WTC11 (cell line): ENCODE measurements at regions not wholly inside any gene's neighbourhood (a gene's known extent, or its start where the extent isn't known, plus 50 kb on each side); places are given as distances from the start of the nearest gene placed in this dataset.

ENCODE experiments used
- ATAC-seq: fragments of 200-7000 bp; cut with Tn5 transposase; 2 replicates; pipeline ENCODE4 v1.10.0; 2021; ENCODE audit warnings: mild to moderate bottlenecking, moderate library complexity
- CTCF ChIA-PET: fragments of 300-600 bp; sonication (Branson Sonifier 250); formaldehyde crosslinking; loops from one replicate; lab custom pipeline; 2021; ENCODE audit warnings: antibody characterized with exemption; lab: Charles Lee
- POLR2A ChIA-PET: fragments of 350-600 bp; sonication (Branson Sonifier 250); formaldehyde crosslinking; loops from one replicate; lab custom pipeline; 2021; ENCODE audit warnings: antibody characterized with exemption; lab: Charles Lee
- DNase-seq: peaks from one replicate; pipeline ENCODE4 v3.0.0; 2021; ENCODE audit warnings: low spot score
- H3K27ac Mint-ChIP-seq: 2 replicates; pipeline ENCODE4 v1.8.0; 2021; ENCODE audit warnings: mixed read lengths
- H3K27me3 Mint-ChIP-seq: 2 replicates; pipeline ENCODE4 v1.8.0; 2021; ENCODE audit warnings: low read depth, mild to moderate bottlenecking, moderate library complexity, mixed read lengths
- H3K36me3 Mint-ChIP-seq: 2 replicates; pipeline ENCODE4 v1.8.0; 2021; ENCODE audit warnings: mixed read lengths
- H3K4me1 Mint-ChIP-seq: 2 replicates; pipeline ENCODE4 v1.8.0; 2022; ENCODE audit warnings: mixed read lengths
- H3K4me3 Mint-ChIP-seq: 2 replicates; pipeline ENCODE4 v1.8.0; 2021; ENCODE audit warnings: mild to moderate bottlenecking, moderate library complexity, mixed read lengths
- H3K9me3 Mint-ChIP-seq: 2 replicates; pipeline ENCODE4 v1.8.0; 2021; ENCODE audit warnings: mixed read lengths
- ATF1 ChIP-seq: sonication (generic); formaldehyde crosslinking; IDR thresholded peaks from 2 replicates; pipeline ENCODE4 v1.8.1; 2023; ENCODE audit warnings: mild to moderate bottlenecking, moderate library complexity, missing genetic modification reagents
- ESRRA ChIP-seq: sonication (generic); formaldehyde crosslinking; IDR thresholded peaks from 2 replicates; pipeline ENCODE4 v1.8.1; 2022; ENCODE audit warnings: mild to moderate bottlenecking, missing genetic modification reagents, borderline replicate concordance
- NR1H2 ChIP-seq: sonication (generic); formaldehyde crosslinking; IDR thresholded peaks from 2 replicates; pipeline ENCODE4 v1.9.0; 2021; ENCODE audit warnings: mild to moderate bottlenecking, moderate library complexity, missing genetic modification reagents
- NR3C1 ChIP-seq: sonication (generic); formaldehyde crosslinking; conservative IDR thresholded peaks from 2 replicates; pipeline ENCODE4 v1.8.1; 2023; ENCODE audit warnings: low read depth, mild to moderate bottlenecking, missing genetic modification reagents
- RORB ChIP-seq: fragments of 250-450 bp; sonication (Bioruptor Pico); IDR thresholded peaks from 2 replicates; pipeline ENCODE4 v1.9.0; 2021; ENCODE audit warnings: mild to moderate bottlenecking
- TF ChIP-seq, protein P1 (sequence below): fragments of 200-600 bp; IDR thresholded peaks from 2 replicates; pipeline ENCODE4 v1.8.0; 2022; ENCODE audit warnings: antibody characterized with exemption
- TF ChIP-seq, protein P2 (sequence below): fragments of 250-450 bp; sonication (Bioruptor Pico); conservative IDR thresholded peaks from 2 replicates; pipeline ENCODE4 v1.9.0; 2021; ENCODE audit warnings: mild to moderate bottlenecking
- TF ChIP-seq, protein P3 (sequence below): fragments of 250-450 bp; sonication (Bioruptor Pico); IDR thresholded peaks from 2 replicates; pipeline ENCODE4 v1.9.0; 2021; ENCODE audit warnings: mild to moderate bottlenecking, borderline replicate concordance
- TF ChIP-seq, protein P4 (sequence below): sonication (generic); formaldehyde crosslinking; IDR thresholded peaks from 2 replicates; pipeline ENCODE4 v1.8.0; 2023; ENCODE audit warnings: missing genetic modification reagents, mild to moderate bottlenecking, borderline replicate concordance
- TF ChIP-seq, protein P5 (sequence below): sonication (generic); formaldehyde crosslinking; IDR thresholded peaks from 2 replicates; pipeline ENCODE4 v1.8.1; 2023; ENCODE audit warnings: mild to moderate bottlenecking, missing genetic modification reagents

DNA sequence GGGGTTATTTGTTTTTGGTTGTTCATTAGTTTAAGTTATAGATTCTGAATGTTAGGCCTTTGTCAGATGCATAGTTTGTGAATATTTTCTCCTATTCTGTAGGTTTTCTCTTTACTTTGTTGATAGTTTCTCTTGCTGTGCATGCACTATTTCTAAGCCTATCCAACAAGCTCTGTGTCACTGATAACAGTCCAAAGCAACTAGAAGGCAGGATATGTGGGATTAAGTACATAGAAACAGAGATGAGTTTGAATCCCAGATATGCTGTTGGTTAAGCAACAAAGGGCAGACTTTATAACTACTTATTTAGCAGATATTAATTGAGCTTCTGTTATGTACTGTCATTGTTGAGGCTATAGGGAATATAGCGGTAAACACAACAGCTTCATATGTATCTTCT is 390.4 kb downstream of the INSC start:
- TF ChIP-seq, protein P1, sequence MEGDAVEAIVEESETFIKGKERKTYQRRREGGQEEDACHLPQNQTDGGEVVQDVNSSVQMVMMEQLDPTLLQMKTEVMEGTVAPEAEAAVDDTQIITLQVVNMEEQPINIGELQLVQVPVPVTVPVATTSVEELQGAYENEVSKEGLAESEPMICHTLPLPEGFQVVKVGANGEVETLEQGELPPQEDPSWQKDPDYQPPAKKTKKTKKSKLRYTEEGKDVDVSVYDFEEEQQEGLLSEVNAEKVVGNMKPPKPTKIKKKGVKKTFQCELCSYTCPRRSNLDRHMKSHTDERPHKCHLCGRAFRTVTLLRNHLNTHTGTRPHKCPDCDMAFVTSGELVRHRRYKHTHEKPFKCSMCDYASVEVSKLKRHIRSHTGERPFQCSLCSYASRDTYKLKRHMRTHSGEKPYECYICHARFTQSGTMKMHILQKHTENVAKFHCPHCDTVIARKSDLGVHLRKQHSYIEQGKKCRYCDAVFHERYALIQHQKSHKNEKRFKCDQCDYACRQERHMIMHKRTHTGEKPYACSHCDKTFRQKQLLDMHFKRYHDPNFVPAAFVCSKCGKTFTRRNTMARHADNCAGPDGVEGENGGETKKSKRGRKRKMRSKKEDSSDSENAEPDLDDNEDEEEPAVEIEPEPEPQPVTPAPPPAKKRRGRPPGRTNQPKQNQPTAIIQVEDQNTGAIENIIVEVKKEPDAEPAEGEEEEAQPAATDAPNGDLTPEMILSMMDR: no peak
- TF ChIP-seq RORB (no peak), NR1H2 (CRISPR knock-in tag) (no peak)
- H3K9me3 Mint-ChIP-seq: peaks cover 3% of the 10 kb centered on the region; the same call in 1 of the 2 replicates

DNA sequence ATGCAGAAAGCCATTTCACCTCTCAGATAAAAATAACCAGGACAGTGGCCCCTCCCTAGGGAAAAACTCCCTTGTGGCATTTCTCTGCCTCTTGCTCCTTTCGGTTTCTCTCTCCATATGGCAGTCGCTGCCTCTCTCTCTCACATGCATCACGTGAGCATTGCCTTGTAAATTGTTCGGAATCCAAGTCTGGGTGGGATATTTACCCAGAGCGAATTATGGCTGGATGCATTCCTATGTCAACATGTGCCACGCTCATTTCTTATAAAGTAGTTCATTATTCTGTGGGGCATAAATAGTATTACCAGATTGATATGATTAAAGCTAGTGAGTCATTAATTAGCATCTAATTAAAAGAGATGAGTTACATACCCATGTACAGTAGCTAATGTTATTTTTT is 392.9 kb downstream of the INSC start:
- Mint-ChIP-seq H3K9me3 (peaks cover 3% of the 10 kb centered on the region; the same call in 1 of the 2 replicates), H3K4me3 (no peak overlapping the region), H3K36me3 (no peaks in the 10 kb centered on the region), H3K4me1 (no peaks in the 10 kb centered on the region), H3K27me3 (no peaks in the 10 kb centered on the region), H3K27ac (no peak overlapping the region)
- ChIA-PET CTCF (no interaction called here), POLR2A (no interaction called here)
- DNase-seq: no peak
- no peak for TF ChIP-seq ATF1 (CRISPR knock-in tag)
- TF ChIP-seq ESRRA: no peak
- ATAC-seq: no peak

More for the DNA sequence above, 390.4 kb downstream of the INSC start:
- ChIA-PET POLR2A (no interaction called here), CTCF (no interaction called here)
- Mint-ChIP-seq H3K27ac (no peak overlapping the region), H3K27me3 (no peaks in the 10 kb centered on the region), H3K4me3 (no peak overlapping the region), H3K36me3 (no peaks in the 10 kb centered on the region), H3K4me1 (peaks cover 18% of the 10 kb centered on the region)
- no peak for ATAC-seq
- DNase-seq: no peak

DNA sequence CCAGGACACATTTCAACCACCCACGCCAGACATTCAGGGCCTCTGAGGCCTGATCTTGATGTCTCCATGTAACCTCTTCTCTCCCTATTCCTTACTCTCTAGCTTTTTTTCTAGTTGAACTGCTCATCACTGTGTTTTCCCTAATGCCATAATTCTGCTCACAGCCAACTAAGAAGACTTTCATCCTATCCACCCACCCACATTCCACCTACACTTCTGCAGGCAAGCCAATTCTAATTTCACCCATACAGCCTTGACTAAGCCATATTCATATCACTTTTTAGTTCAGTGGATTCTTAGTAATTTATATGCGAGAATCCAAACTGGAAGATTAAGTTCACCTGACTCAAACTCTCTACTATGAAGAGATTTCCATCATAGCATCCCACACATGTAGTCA is 394.4 kb downstream of the INSC start:
- ChIA-PET POLR2A (no interaction called here), CTCF (no interaction called here)
- peaks cover 3% of the 10 kb centered on the region; the same call in 1 of the 2 replicates for H3K9me3 Mint-ChIP-seq
- no peaks in the 10 kb centered on the region for H3K27me3 Mint-ChIP-seq
- TF ChIP-seq, protein P2, sequence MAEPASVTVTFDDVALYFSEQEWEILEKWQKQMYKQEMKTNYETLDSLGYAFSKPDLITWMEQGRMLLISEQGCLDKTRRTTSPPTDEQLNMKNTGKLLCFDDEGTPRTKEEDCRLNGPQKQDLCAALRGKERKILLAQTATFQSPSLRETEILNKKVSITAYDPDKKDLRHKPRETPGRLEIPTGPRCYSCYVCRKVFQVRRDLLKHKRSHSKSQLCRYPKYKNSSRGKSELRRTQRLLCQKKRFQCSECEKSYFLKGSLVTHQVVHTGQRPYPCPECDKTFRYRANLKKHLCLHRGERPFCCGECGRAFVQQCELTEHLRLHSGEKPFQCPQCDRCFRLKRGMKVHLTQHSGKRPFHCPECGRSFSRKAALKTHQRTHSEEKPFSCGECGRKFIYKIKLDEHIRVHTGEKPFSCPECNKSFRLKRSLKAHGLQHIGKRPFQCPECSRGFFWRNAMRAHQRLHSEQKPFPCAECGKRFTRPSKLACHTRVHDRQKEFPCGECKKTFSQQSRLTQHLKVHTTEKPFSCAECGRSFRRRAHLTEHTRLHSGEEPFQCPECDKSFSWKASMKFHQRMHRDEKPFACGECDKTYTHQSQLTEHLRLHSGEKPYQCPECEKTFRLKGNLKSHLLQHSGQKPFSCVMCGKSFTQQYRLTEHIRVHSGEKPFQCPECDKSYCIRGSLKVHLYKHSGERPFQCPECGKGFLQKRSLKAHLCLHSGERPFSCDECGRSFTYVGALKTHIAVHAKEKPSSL (CRISPR knock-in tag): no peak
- TF ChIP-seq NR3C1 (CRISPR knock-in tag): no peak
- TF ChIP-seq, protein P3, sequence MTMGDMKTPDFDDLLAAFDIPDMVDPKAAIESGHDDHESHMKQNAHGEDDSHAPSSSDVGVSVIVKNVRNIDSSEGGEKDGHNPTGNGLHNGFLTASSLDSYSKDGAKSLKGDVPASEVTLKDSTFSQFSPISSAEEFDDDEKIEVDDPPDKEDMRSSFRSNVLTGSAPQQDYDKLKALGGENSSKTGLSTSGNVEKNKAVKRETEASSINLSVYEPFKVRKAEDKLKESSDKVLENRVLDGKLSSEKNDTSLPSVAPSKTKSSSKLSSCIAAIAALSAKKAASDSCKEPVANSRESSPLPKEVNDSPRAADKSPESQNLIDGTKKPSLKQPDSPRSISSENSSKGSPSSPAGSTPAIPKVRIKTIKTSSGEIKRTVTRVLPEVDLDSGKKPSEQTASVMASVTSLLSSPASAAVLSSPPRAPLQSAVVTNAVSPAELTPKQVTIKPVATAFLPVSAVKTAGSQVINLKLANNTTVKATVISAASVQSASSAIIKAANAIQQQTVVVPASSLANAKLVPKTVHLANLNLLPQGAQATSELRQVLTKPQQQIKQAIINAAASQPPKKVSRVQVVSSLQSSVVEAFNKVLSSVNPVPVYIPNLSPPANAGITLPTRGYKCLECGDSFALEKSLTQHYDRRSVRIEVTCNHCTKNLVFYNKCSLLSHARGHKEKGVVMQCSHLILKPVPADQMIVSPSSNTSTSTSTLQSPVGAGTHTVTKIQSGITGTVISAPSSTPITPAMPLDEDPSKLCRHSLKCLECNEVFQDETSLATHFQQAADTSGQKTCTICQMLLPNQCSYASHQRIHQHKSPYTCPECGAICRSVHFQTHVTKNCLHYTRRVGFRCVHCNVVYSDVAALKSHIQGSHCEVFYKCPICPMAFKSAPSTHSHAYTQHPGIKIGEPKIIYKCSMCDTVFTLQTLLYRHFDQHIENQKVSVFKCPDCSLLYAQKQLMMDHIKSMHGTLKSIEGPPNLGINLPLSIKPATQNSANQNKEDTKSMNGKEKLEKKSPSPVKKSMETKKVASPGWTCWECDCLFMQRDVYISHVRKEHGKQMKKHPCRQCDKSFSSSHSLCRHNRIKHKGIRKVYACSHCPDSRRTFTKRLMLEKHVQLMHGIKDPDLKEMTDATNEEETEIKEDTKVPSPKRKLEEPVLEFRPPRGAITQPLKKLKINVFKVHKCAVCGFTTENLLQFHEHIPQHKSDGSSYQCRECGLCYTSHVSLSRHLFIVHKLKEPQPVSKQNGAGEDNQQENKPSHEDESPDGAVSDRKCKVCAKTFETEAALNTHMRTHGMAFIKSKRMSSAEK (CRISPR knock-in tag): no peak
- TF ChIP-seq, protein P4, sequence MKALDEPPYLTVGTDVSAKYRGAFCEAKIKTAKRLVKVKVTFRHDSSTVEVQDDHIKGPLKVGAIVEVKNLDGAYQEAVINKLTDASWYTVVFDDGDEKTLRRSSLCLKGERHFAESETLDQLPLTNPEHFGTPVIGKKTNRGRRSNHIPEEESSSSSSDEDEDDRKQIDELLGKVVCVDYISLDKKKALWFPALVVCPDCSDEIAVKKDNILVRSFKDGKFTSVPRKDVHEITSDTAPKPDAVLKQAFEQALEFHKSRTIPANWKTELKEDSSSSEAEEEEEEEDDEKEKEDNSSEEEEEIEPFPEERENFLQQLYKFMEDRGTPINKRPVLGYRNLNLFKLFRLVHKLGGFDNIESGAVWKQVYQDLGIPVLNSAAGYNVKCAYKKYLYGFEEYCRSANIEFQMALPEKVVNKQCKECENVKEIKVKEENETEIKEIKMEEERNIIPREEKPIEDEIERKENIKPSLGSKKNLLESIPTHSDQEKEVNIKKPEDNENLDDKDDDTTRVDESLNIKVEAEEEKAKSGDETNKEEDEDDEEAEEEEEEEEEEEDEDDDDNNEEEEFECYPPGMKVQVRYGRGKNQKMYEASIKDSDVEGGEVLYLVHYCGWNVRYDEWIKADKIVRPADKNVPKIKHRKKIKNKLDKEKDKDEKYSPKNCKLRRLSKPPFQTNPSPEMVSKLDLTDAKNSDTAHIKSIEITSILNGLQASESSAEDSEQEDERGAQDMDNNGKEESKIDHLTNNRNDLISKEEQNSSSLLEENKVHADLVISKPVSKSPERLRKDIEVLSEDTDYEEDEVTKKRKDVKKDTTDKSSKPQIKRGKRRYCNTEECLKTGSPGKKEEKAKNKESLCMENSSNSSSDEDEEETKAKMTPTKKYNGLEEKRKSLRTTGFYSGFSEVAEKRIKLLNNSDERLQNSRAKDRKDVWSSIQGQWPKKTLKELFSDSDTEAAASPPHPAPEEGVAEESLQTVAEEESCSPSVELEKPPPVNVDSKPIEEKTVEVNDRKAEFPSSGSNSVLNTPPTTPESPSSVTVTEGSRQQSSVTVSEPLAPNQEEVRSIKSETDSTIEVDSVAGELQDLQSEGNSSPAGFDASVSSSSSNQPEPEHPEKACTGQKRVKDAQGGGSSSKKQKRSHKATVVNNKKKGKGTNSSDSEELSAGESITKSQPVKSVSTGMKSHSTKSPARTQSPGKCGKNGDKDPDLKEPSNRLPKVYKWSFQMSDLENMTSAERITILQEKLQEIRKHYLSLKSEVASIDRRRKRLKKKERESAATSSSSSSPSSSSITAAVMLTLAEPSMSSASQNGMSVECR (CRISPR knock-in tag): no peak
- TF ChIP-seq, protein P5, sequence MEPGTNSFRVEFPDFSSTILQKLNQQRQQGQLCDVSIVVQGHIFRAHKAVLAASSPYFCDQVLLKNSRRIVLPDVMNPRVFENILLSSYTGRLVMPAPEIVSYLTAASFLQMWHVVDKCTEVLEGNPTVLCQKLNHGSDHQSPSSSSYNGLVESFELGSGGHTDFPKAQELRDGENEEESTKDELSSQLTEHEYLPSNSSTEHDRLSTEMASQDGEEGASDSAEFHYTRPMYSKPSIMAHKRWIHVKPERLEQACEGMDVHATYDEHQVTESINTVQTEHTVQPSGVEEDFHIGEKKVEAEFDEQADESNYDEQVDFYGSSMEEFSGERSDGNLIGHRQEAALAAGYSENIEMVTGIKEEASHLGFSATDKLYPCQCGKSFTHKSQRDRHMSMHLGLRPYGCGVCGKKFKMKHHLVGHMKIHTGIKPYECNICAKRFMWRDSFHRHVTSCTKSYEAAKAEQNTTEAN (CRISPR knock-in tag): no peak
- H3K4me1 Mint-ChIP-seq: no peaks in the 10 kb centered on the region
- H3K36me3 Mint-ChIP-seq: no peaks in the 10 kb centered on the region
- DNase-seq (no peak), ATAC-seq (no peak)
- no peak overlapping the region for H3K4me3 Mint-ChIP-seq
- H3K27ac Mint-ChIP-seq: no peak overlapping the region; the same call in 1 of the 2 replicates
